ENCODE measurements at regions not wholly inside any gene's neighbourhood (a gene's known extent, or its start where the extent isn't known, plus 50 kb on each side); places are given as distances from the start of the nearest gene placed in this dataset.

DNA sequence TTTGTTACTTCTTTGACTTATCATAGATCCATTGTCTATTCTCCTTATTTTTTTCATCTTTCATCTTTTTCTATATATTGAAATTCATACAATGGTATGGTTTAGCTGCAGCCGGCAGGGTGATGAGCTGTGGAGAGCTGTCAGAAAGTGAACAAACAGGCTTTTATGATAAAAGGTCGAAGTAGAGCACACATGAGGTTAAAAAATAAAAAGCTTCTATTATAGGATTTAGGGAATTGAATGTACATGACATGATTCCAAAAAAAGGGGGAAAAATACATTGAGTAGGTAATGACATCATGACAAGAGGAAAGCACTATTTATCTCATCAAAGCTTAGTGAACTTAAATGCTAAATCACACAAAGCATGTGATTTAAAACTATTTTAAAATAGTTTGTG is 884.8 kb downstream of the METTL15 start:
- TF ChIP-seq, protein P1, sequence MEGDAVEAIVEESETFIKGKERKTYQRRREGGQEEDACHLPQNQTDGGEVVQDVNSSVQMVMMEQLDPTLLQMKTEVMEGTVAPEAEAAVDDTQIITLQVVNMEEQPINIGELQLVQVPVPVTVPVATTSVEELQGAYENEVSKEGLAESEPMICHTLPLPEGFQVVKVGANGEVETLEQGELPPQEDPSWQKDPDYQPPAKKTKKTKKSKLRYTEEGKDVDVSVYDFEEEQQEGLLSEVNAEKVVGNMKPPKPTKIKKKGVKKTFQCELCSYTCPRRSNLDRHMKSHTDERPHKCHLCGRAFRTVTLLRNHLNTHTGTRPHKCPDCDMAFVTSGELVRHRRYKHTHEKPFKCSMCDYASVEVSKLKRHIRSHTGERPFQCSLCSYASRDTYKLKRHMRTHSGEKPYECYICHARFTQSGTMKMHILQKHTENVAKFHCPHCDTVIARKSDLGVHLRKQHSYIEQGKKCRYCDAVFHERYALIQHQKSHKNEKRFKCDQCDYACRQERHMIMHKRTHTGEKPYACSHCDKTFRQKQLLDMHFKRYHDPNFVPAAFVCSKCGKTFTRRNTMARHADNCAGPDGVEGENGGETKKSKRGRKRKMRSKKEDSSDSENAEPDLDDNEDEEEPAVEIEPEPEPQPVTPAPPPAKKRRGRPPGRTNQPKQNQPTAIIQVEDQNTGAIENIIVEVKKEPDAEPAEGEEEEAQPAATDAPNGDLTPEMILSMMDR (IDR thresholded peaks at IDR 0.05) = no peak
- no peak for TF ChIP-seq POLR2A (IDR thresholded peaks at IDR 0.05)

Data from breast epithelium (tissue), 3 donors.